Panc1 (cell line): ENCODE measurements at regions not wholly inside any gene's neighbourhood (a gene's known extent, or its start where the extent isn't known, plus 50 kb on each side); places are given as distances from the start of the nearest gene placed in this dataset.

Experiments used
- ATAC-seq: fragments of 200-7000 bp; cut with Tn5 transposase; 2 replicates; pipeline ENCODE4 v1.9.1; 2020; ENCODE audit warnings: mild to moderate bottlenecking, moderate library complexity
- BruUV-seq: library from RNA; stranded (reverse); fragments of 400-500 nt; replicated peaks from 2 replicates; lab custom pipeline; 2021; lab: Mats Ljungman, UMichigan
- CTCF ChIA-PET: fragments of 300-600 bp; sonication (Branson Sonifier 250); formaldehyde crosslinking; loops from one replicate; lab custom pipeline; 2022; ENCODE audit warnings: antibody characterized with exemption; lab: Charles Lee
- POLR2A ChIA-PET: fragments of 300-600 bp; sonication (Branson Sonifier 250); formaldehyde crosslinking; loops from one replicate; lab custom pipeline; 2022; ENCODE audit warnings: antibody characterized with exemption; lab: Charles Lee
- DNase-seq: peaks from one replicate; pipeline ENCODE4 v3.0.0-alpha.2; 2010; ENCODE audit warnings: low read depth, low spot score
- H3K27ac ChIP-seq: 2 replicates; pipeline ENCODE4 v1.5.1; 2011; ENCODE audit warnings: mild to moderate bottlenecking, low read length, inconsistent platforms
- H3K27me3 ChIP-seq: fragments of 200-500 bp; sonication (Bioruptor generic); 2 replicates; pipeline ENCODE4 v1.6.0; 2014; ENCODE audit warnings: low read length, inconsistent platforms; ENCODE audit not compliant: control insufficient read depth, insufficient read depth
- H3K36me3 ChIP-seq: fragments of 200-500 bp; sonication (Bioruptor generic); 2 replicates; pipeline ENCODE4 v1.5.1; 2014; ENCODE audit warnings: inconsistent platforms, mild to moderate bottlenecking, low read length, moderate library complexity; ENCODE audit not compliant: control insufficient read depth, insufficient read depth
- H3K4me1 ChIP-seq: 2 replicates; pipeline ENCODE4 v1.5.1; 2011; ENCODE audit warnings: inconsistent platforms, mild to moderate bottlenecking, low read length, moderate library complexity; ENCODE audit not compliant: control insufficient read depth, insufficient read depth
- H3K4me3 ChIP-seq, 2 experiments: 2 replicates each; pipeline ENCODE4 v1.5.1; 2011 to 2012; ENCODE audit warnings: low read depth in 2 of 2, low read length in 2 of 2, mild to moderate bottlenecking in 2 of 2, inconsistent platforms in 1 of 2, moderate library complexity in 1 of 2
- H3K9me3 ChIP-seq: fragments of 200-500 bp; sonication (Bioruptor generic); 2 replicates; pipeline ENCODE4 v1.5.1; 2014; ENCODE audit warnings: low read depth, mild to moderate bottlenecking, inconsistent platforms, low read length, moderate library complexity; ENCODE audit not compliant: control insufficient read depth, insufficient read depth
- POLR2AphosphoS5 ChIP-seq: IDR thresholded peaks from 2 replicates; pipeline ENCODE4 v1.6.1; 2012; ENCODE audit warnings: mild to moderate bottlenecking, low read depth, low read length, moderate library complexity
- REST ChIP-seq, 2 experiments: IDR thresholded peaks; 2 replicates each; pipeline ENCODE4 v1.6.1; 2011 to 2012; ENCODE audit warnings: low read depth in 2 of 2, control low read depth in 1 of 2, low read length in 1 of 2, mild to moderate bottlenecking in 1 of 2, moderate library complexity in 1 of 2; ENCODE audit not compliant: insufficient read depth in 1 of 2
- SIN3A ChIP-seq: IDR thresholded peaks from 2 replicates; pipeline ENCODE4 v1.6.1; 2012; ENCODE audit warnings: low read depth, mild to moderate bottlenecking, low read length, moderate library complexity, borderline replicate concordance; ENCODE audit not compliant: insufficient read depth
- TCF7L2 ChIP-seq: IDR thresholded peaks from 2 replicates; pipeline ENCODE4 v1.6.1; 2011; ENCODE audit warnings: mild to moderate bottlenecking, low read depth, low read length, inconsistent platforms
- in situ Hi-C: cut with HindIII; loops from 2 replicates; pipeline ENCODE4 v1.10.0; 2016; ENCODE audit warnings: low sequenced_read_pairs, low pct_unique_long_range_greater_than_20kb
- intact Hi-C: fragments of 100-400 bp; cut with micrococcal nuclease; formaldehyde crosslinking; loops from one replicate; pipeline ENCODE4 v1.10.0; 2022; ENCODE audit not compliant: unreplicated experiment
- TF ChIP-seq, protein P1 (sequence below): fragments of 450-650 bp; IDR thresholded peaks from 2 replicates; pipeline ENCODE4 v1.5.1; 2017; ENCODE audit warnings: mild to moderate bottlenecking

- intact Hi-C loops (no loop called here), in situ Hi-C loops (no loop called here)
- ChIA-PET CTCF (no interaction called here), POLR2A (no interaction called here)
- no peaks in the 10 kb centered on the region for H3K4me1 ChIP-seq
- BruUV-seq, result no TSS peak
- H3K9me3 ChIP-seq, result no peaks in the 10 kb centered on the region
- no peak overlapping the region for H3K27ac ChIP-seq
- DNase-seq (no peak), ATAC-seq (no peak)
- H3K27me3 ChIP-seq, result no peaks in the 10 kb centered on the region
- TF ChIP-seq REST (IDR thresholded peaks at IDR 0.05; ENCODE audit: insufficient read depth in 1 of 2, low read depth in 2 of 2, low read length in 1 of 2), result no peak
- no peak for TF ChIP-seq SIN3A
- TF ChIP-seq, protein P1, sequence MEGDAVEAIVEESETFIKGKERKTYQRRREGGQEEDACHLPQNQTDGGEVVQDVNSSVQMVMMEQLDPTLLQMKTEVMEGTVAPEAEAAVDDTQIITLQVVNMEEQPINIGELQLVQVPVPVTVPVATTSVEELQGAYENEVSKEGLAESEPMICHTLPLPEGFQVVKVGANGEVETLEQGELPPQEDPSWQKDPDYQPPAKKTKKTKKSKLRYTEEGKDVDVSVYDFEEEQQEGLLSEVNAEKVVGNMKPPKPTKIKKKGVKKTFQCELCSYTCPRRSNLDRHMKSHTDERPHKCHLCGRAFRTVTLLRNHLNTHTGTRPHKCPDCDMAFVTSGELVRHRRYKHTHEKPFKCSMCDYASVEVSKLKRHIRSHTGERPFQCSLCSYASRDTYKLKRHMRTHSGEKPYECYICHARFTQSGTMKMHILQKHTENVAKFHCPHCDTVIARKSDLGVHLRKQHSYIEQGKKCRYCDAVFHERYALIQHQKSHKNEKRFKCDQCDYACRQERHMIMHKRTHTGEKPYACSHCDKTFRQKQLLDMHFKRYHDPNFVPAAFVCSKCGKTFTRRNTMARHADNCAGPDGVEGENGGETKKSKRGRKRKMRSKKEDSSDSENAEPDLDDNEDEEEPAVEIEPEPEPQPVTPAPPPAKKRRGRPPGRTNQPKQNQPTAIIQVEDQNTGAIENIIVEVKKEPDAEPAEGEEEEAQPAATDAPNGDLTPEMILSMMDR, result no peak
- TF ChIP-seq POLR2AphosphoS5, result no peak
- TF ChIP-seq TCF7L2, result no peak
- H3K4me3 ChIP-seq, result no peak overlapping the region
- no peaks in the 10 kb centered on the region for H3K36me3 ChIP-seq
These were observed 752.8 kb downstream of the CD109 start for GRCh38 chr6:74448850-74449249.

GRCh38 chr6:74447013-74447412 is 751.0 kb downstream of the CD109 start:
- Histone ChIP-seq H3K27ac (no peak overlapping the region), H3K4me3 (no peak overlapping the region), H3K4me1 (no peaks in the 10 kb centered on the region), H3K27me3 (no peaks in the 10 kb centered on the region), H3K9me3 (no peaks in the 10 kb centered on the region), H3K36me3 (no peaks in the 10 kb centered on the region)
- no peak for ATAC-seq
- TF ChIP-seq SIN3A (no peak), REST (IDR thresholded peaks at IDR 0.05; ENCODE audit: insufficient read depth in 1 of 2, low read depth in 2 of 2, low read length in 1 of 2) (no peak), TCF7L2 (no peak), POLR2AphosphoS5 (no peak)
- TF ChIP-seq, protein P1, result no peak
- DNase-seq, result no peak
- no TSS peak for BruUV-seq
- CTCF ChIA-PET, result no interaction called here
- POLR2A ChIA-PET, result no interaction called here
- intact Hi-C loops, result no loop called here
- in situ Hi-C loops, result no loop called here
